ELF-1 (cell line): ENCODE measurements at regions not wholly inside any gene's neighbourhood (a gene's known extent, or its start where the extent isn't known, plus 50 kb on each side); places are given as distances from the start of the nearest gene placed in this dataset.
"Not testable (repeated sequence)": the region's sequence is repeated elsewhere in the genome, so short reads cannot be mapped to it uniquely, and the experiment has no call there.

Source experiments
- DNase-seq: peaks from one replicate; pipeline ENCODE4 v3.0.0-alpha.2; 2016; ENCODE audit warnings: low read depth, low spot score

- DNase-seq, result not testable (repeated sequence)
Measured at GRCh38 chr2:132318481-132318880, 98.1 kb upstream of the GPR39 start.

- not testable (repeated sequence) for DNase-seq
Measured at GRCh38 chr2:132324005-132324404, 92.6 kb upstream of the GPR39 start.

DNA sequence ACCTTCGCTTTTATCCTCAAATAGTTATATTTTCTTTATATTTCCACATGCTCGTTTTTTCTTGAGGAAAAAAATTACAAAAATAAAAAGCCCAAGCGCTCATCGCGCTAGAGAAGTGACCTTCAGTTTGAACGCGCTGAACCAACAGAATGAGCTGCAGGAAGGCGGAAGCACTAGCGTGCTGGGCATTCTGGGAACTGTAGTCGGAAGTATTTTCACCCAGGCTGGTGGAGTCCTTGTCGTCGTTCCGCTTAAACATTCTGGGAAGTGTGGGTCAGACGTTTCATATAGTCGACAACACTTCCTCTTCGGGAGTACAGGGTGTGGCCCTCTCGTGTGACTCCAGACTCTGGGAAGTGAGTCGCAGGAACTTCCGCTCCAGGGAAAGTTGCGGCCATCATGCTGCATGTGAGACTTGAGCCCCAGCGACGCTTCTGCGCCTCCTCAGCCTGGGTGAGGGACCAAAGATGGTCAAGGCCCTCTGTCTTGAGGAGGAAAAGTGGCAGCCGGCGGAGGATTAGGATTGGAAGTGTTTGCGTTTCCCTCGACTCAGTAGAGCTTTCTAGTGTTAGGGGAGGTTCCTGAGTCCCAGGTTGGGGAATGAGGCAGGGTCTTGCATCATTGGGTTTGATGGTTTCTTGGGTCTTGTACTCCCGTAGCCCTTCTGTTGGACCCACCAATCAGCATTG lies 84.1 kb upstream of the GPR39 start:
- DNase-seq, result not testable (repeated sequence)

DNA sequence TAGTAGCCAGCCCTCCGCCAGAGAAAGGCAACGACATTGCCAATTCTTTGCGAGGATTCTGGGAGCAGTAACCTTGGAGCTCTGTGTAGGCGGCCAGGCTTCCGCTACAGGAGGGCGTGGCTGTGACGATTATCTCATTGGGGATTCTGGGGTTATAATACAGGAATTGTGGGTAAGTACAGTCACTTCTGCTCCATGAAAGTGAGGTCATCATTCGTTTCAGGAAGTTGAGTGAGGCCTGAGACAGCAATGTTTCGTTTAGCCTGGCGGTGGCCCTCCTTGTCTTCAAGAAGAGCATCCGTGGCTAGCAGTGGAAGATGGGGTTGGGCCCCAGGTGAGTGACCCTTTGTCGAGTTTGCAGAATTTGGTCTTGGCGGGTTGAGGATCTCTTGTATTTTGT lies 79.5 kb upstream of the GPR39 start:
- not testable (repeated sequence) for DNase-seq

DNA sequence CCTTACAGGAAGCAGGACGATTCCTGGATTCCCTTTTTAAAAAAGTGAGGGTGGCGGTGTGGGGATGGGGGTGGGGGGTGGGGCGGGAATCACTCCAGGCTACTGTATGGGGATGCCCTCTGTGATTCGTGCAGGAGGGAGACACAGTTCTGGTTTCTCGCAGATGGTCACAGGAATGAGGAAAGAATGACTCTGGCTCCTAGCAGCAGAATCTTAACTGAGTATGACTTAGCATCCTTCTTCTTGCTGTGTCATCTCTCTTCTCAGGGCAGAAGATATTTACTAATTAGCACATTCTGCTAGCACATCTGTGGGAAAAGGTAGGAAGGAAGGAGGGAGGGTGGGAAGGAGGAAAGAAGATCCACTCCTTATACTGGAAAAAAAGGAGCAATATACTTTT lies 78.8 kb upstream of the GPR39 start:
- not testable (repeated sequence) for DNase-seq

GRCh38 chr2:132347041-132347780 lies 69.4 kb upstream of the GPR39 start:
- DNase-seq, result peak; percentile 87

DNA sequence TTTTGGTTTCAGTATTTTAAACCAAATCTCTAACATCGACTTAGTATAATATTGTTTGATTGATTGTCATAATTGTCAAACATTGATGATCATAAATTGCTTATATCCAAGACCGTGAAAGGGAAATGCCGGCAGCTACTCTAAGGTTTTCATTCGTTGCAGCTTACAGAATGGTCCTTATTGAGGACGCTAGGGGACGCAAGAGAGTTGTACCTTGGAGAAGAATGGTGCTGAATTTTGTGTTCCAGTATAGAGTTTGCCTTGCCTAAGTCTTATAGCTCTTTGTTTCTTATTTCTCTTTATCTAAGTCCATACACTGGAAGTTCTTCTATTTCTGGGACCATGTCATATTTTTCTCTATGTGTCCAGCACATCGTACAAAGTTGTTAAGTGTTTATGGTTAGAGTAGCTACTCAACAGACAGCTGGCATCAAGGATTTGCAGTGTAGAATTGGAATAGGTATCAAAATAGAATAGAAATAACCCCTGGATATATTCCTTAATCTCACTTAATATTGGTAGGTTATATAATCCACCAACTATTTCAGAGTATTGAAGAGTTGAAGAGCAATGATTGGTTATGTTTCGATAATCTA lies 67.4 kb upstream of the GPR39 start:
- DNase-seq, result peak; percentile 9

DNA sequence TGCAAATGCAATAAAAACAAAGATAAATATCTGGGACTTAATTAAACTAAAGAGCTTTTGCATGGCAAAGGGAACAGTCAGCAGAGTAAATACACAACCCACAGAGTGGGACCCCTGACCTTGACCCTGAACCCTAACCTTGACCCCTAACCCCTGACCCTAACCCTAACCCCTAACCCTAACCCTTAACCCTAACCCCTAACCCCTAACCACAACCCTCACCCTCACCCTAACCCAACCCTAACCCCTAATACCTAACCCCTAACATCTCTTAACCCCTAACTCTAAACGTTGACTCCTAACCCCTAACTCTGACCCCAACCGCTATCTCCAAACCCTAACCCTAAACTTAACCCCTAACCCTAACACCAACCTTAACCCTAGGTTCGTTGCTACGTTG lies 64.9 kb upstream of the GPR39 start:
- not testable (repeated sequence) for DNase-seq

DNA sequence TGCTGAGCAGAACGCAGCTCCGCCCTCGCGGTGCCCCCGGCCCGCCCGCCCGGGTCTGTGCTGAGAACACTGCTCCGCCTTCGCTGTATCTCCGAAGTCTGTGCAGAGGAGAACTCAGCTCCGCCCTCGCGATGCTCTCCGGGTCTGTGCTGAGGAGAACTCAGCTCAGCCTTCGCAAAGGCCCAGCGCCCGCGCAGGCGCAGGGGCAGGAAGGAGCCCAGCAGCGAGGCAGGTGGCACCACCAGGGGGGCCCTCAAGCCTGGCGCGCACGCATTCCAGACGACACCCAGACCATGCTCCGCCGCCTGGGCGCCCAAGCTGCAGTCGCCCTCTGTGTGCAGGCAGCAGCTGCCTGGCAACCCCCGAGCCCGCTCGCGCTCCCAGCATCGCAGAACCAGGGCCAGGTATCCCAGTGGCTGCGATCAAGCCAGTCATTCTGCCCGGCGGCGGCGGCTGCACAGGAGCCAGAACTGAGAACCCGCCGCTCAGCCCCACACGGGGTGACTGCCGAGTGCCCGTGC lies 64.1 kb upstream of the GPR39 start:
- DNase-seq, result peak; percentile 75

GRCh38 chr2:132353380-132353779 lies 63.2 kb upstream of the GPR39 start:
- peak; percentile 72 for DNase-seq

DNA sequence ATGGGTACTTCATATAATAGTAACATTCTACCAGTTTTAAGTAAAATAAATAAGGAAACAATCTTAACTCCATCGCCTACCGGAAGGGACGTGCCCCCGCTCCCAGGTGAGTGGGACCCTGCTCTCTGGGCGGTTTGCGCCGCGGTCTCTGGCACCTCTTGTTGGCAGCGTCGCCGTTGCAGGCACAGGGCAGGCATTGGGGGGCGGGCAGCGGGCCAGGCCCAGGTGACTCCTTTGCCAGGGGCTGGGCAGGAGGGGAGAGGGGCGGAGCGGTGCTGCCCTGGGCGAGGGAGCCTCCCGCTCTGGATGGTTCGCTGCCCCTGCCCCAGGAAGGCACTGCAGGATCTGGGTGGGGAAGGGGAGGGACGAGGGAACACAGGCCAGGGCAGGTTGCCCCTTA lies 55.6 kb upstream of the GPR39 start:
- not testable (repeated sequence) for DNase-seq

DNA sequence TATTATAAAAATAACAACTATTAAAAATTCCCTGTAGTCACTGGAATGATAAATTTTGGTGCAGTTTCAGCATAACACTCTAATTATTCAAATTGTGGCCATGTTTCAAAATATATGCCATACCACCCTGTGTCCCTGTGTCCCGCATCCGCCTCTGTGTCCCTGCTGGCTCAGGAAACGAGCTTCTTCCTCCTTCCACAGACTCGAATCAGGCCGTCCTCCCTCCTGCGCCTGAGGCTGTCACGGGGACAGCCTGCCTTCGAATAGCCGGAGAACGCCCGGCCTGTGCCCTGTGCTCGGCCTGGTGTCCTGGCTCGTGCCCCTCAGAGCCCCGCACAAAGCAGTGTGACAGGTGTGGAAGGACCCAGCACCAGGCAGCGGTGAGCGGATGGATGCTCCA lies 55.1 kb upstream of the GPR39 start:
- not testable (repeated sequence) for DNase-seq

GRCh38 chr2:132363352-132363751 lies 53.3 kb upstream of the GPR39 start:
- not testable (repeated sequence) for DNase-seq

- not testable (repeated sequence) for DNase-seq
Measured at GRCh38 chr2:132365963-132366362, 50.6 kb upstream of the GPR39 start.

DNA sequence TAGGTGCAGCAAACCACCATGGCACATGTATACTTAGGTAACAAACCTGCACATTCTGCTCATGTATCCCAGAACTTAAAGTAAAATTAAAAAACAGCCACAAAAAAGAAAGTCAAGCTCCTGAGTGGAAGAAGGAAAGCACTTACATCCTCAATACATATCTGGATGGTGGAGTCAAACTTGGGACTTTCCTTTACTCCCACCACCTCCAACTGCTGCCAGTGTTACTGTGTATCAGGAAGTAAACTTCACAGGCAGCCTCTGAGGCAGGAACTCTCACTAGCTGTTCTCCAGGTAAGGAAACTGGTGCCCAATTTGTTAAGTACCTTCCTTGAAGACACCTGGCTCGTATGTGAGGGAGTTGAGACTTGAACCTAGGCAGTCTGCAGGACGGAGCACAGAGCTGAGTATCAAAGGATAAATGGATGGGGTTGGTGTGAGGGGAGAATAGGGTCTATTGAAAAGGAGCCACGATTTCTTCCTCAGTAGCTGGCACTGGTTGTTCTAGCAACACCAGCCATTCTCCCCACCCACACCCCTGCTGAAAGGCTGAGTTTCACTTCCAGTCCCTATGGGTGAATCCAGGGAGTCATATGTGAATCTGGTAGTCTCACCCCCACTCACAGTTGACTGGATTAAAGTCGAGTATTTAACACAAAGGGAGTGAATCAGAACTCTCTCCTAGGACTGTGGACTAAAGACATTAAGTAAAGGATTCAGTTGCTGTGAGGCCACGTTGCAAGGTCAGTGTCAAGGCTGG lies 50.0 kb upstream of the GPR39 start:
- DNase-seq, result no peak
